Colonic mucosa (tissue), 4 donors: ENCODE measurements at regions not wholly inside any gene's neighbourhood (a gene's known extent, or its start where the extent isn't known, plus 50 kb on each side); places are given as distances from the start of the nearest gene placed in this dataset.

Source experiments
- DNase-seq: peaks from one replicate; pipeline ENCODE4 v3.0.0-alpha.2; 2020
- H3K27ac ChIP-seq: fragments of 200-600 bp; one replicate; pipeline ENCODE4 v1.8.0; 2021
- H3K27me3 ChIP-seq: fragments of 200-600 bp; one replicate; pipeline ENCODE4 v1.8.0; 2021
- H3K36me3 ChIP-seq: fragments of 200-600 bp; one replicate; pipeline ENCODE4 v1.8.0; 2021
- H3K4me1 ChIP-seq: fragments of 200-600 bp; one replicate; pipeline ENCODE4 v1.8.0; 2021; ENCODE audit warnings: mild to moderate bottlenecking
- H3K4me3 ChIP-seq: fragments of 200-600 bp; one replicate; pipeline ENCODE4 v1.8.0; 2021
- H3K9ac ChIP-seq, 2 donors: one replicate each; pipeline ENCODE4 v1.7.0; 2013; ENCODE audit warnings: control low read depth in 2 of 2, low read depth in 2 of 2, low read length in 2 of 2
- H3K9me3 ChIP-seq: fragments of 200-600 bp; one replicate; pipeline ENCODE4 v1.8.0; 2021
- CTCF ChIP-seq: fragments of 200-600 bp; IDR thresholded peaks from one replicate; pipeline ENCODE4 v1.8.0; 2022; ENCODE audit warnings: antibody characterized with exemption, mild to moderate bottlenecking
- intact Hi-C: fragments of 100-400 bp; cut with DNase I; formaldehyde crosslinking; loops from one replicate; pipeline ENCODE4 v1.14.1; 2022
- donor health status: healthy.
- donor health status: DM: no; HTN: no; CAD: no.
- donor health status: DM: no; HTN: no; CAD: no.

- no peak for TF ChIP-seq CTCF
- Histone ChIP-seq H3K27me3 (no peaks in the 10 kb centered on the region), H3K4me1 (no peaks in the 10 kb centered on the region), H3K4me3 (no peak overlapping the region), H3K36me3 (no peaks in the 10 kb centered on the region), H3K9me3 (no peaks in the 10 kb centered on the region), H3K9ac (no peak overlapping the region), H3K27ac (no peak overlapping the region)
- intact Hi-C loops = no loop called here
- DNase-seq = no peak
These were observed 116.6 kb upstream of the ADCY1 start for GRCh38 chr7:45457591-45457990.

DNA sequence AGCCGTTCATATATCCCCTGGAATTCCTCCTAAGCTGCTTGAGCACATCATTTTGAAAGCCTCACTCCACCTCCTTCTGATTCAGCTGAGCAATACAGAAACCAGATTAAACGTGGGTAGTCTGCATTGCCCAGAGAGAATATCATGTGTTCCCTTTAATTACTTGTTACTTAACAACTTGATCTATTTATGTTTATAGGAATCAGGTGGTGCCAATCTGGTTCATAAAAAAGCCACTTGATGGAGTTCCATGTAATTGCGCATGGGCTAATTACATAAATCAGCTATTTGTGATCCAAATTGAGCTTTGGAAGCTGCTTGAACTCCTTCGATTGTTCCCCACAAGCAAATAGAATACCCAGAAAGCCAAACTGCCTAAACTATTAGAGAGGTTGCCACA is 114.7 kb upstream of the ADCY1 start:
- Histone ChIP-seq H3K4me1 (no peaks in the 10 kb centered on the region), H3K4me3 (no peak overlapping the region), H3K36me3 (no peaks in the 10 kb centered on the region), H3K27me3 (no peaks in the 10 kb centered on the region), H3K9ac (no peak overlapping the region), H3K27ac (no peak overlapping the region), H3K9me3 (no peaks in the 10 kb centered on the region)
- TF ChIP-seq CTCF = no peak
- DNase-seq = no peak
- intact Hi-C loops = no loop called here

GRCh38 chr7:45460379-45460778 is 113.8 kb upstream of the ADCY1 start:
- H3K4me1 ChIP-seq = no peaks in the 10 kb centered on the region
- no peak overlapping the region for H3K4me3 ChIP-seq
- H3K9me3 ChIP-seq = no peaks in the 10 kb centered on the region
- no peak for DNase-seq
- intact Hi-C loops = no loop called here
- TF ChIP-seq CTCF = no peak
- no peak overlapping the region for H3K9ac ChIP-seq
- no peaks in the 10 kb centered on the region for H3K36me3 ChIP-seq
- H3K27me3 ChIP-seq = no peaks in the 10 kb centered on the region
- no peak overlapping the region for H3K27ac ChIP-seq

DNA sequence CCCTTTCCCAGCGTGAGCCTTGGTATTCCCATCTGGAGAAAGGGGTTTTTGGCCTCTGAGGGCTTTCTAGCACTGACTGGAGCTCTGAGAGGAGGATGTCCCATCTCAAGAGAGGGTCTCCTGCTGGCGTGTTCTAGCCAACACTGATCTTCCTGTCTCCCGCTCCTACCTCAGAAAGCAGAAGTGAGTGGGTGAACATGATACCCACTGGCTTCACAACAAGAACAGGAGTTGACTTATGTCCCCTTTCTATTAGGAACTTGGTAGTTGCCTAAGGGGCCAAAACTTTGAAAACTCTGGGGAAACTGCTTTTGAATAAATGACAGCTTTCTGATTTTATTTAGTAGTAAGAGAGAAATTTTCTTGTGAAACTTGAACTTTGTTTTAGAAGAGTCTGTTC is 113.1 kb upstream of the ADCY1 start:
- DNase-seq = no peak
- intact Hi-C loops = no loop called here
- Histone ChIP-seq H3K36me3 (no peaks in the 10 kb centered on the region), H3K9ac (no peak overlapping the region), H3K27ac (no peak overlapping the region), H3K9me3 (no peaks in the 10 kb centered on the region), H3K4me1 (no peaks in the 10 kb centered on the region), H3K4me3 (no peak overlapping the region), H3K27me3 (no peaks in the 10 kb centered on the region)
- no peak for TF ChIP-seq CTCF

- Histone ChIP-seq H3K9me3 (no peaks in the 10 kb centered on the region), H3K36me3 (no peaks in the 10 kb centered on the region), H3K27ac (no peak overlapping the region), H3K27me3 (no peaks in the 10 kb centered on the region), H3K9ac (no peak overlapping the region), H3K4me1 (no peaks in the 10 kb centered on the region), H3K4me3 (no peak overlapping the region)
- no peak for DNase-seq
- intact Hi-C loops = no loop called here
- no peak for TF ChIP-seq CTCF
These were observed 105.1 kb upstream of the ADCY1 start for GRCh38 chr7:45469103-45469502.

DNA sequence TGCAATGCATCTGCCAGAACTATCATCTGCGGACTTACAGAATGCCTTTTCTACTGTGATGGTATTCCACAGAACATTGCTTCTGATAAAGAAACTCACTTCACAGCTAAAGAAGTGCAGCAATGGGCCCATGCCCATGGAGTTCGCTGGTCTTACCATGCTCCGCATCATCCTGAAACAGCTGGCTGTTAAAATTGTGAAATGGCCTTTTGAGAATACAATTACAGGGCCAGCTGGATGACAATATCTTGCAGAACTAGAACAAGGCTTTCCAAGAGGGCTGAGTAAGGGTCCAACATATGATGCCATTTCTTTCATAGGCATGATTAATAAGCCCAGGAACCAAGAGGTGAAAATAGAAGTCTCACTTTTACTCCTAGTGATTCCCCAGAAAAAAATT is 104.1 kb upstream of the ADCY1 start:
- Histone ChIP-seq H3K36me3 (no peaks in the 10 kb centered on the region), H3K27me3 (no peaks in the 10 kb centered on the region), H3K4me1 (no peaks in the 10 kb centered on the region), H3K9me3 (no peaks in the 10 kb centered on the region), H3K27ac (no peak overlapping the region), H3K4me3 (no peak overlapping the region), H3K9ac (no peak overlapping the region)
- no peak for DNase-seq
- no peak for TF ChIP-seq CTCF
- intact Hi-C loops = no loop called here
